ENCODE measurements at regions not wholly inside any gene's neighbourhood (a gene's known extent, or its start where the extent isn't known, plus 50 kb on each side); places are given as distances from the start of the nearest gene placed in this dataset.

GRCh38 chr1:192238421-192238820, 78.4 kb upstream of the RGS21 start:
- H3K4me1 ChIP-seq (ENCODE audit: control insufficient read depth in 1 of 2, insufficient read depth in 2 of 2, low read length in 2 of 2): no peaks in the 10 kb centered on the region
- no peak overlapping the region for H3K14ac ChIP-seq (ENCODE audit: low read length)
- no peak overlapping the region for H3K27ac ChIP-seq (ENCODE audit: low read depth, low read length)
- no peak overlapping the region for H4K12ac ChIP-seq (ENCODE audit: low read depth, low read length)
- no peak overlapping the region for H4K91ac ChIP-seq (ENCODE audit: low read depth, low read length)
- no peaks in the 10 kb centered on the region for H3K79me1 ChIP-seq (ENCODE audit: low read length)
- H3K23ac ChIP-seq (ENCODE audit: low read length): peak overlapping the region; percentile 27
- no peaks in the 10 kb centered on the region for H3K9me3 ChIP-seq (ENCODE audit: insufficient read depth, low read depth, low read length)
- DNase-seq: no peak
- H3K4ac ChIP-seq (ENCODE audit: low read depth, low read length): no peak overlapping the region
- H3K27me3 ChIP-seq (ENCODE audit: insufficient read depth, low read length): no peaks in the 10 kb centered on the region
- no peak overlapping the region for H3K18ac ChIP-seq (ENCODE audit: low read length)
- H3K9ac ChIP-seq (ENCODE audit: low read length): no peak overlapping the region
- H3K79me2 ChIP-seq (ENCODE audit: control insufficient read depth, insufficient read depth, low read length, poor library complexity): no peaks in the 10 kb centered on the region
- no peaks in the 10 kb centered on the region for H3K36me3 ChIP-seq (ENCODE audit: control insufficient read depth in 1 of 2, insufficient read depth in 2 of 2, low read length in 2 of 2)
- H3K4me3 ChIP-seq (ENCODE audit: low read depth, low read length): no peak overlapping the region
- no peak overlapping the region for H4K8ac ChIP-seq (ENCODE audit: low read depth, low read length)
- no peak overlapping the region for H2AK5ac ChIP-seq (ENCODE audit: low read length)
- no CpG with 5 or more reads among the region's 2 CpGs for WGBS (ENCODE audit: extremely low coverage, insufficient coverage, insufficient read length)
- H2BK5ac ChIP-seq (ENCODE audit: low read depth, low read length, poor library complexity): no peak overlapping the region
- H2BK12ac ChIP-seq (ENCODE audit: low read length): no peak overlapping the region
- no peak overlapping the region for H2AFZ ChIP-seq (ENCODE audit: insufficient read depth, low read length, poor library complexity)
- H3K4me2 ChIP-seq (ENCODE audit: low read length): no peak overlapping the region
- no peak overlapping the region for H2BK120ac ChIP-seq (ENCODE audit: insufficient read depth, low read length, poor library complexity)

DNA sequence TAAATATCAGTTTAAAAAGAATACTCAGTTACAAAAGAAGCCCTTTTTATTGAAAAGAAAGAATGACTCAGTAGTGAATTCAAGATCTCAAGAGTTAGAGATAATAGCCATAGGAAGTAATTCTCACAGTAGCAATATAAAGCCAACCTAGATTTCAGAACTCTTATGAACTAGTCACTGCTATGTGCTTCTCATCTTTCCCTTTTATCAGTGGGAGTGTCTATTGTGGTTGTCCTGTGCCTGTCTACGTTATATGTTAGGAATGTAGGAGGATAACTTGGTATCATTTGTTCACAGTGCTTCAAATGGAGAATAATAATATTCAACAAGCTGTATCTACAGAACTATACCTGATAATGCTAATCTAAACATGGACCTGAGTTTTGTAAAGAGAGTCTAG, 73.1 kb upstream of the RGS21 start:
- Histone ChIP-seq H3K79me2 (ENCODE audit: control insufficient read depth, insufficient read depth, low read length, poor library complexity) (no peaks in the 10 kb centered on the region), H3K27me3 (ENCODE audit: insufficient read depth, low read length) (no peaks in the 10 kb centered on the region), H3K27ac (ENCODE audit: low read depth, low read length) (no peak overlapping the region), H3K4ac (ENCODE audit: low read depth, low read length) (no peak overlapping the region), H3K23ac (ENCODE audit: low read length) (no peak overlapping the region), H3K18ac (ENCODE audit: low read length) (no peak overlapping the region), H3K36me3 (ENCODE audit: control insufficient read depth in 1 of 2, insufficient read depth in 2 of 2, low read length in 2 of 2) (no peaks in the 10 kb centered on the region), H3K9me3 (ENCODE audit: insufficient read depth, low read depth, low read length) (no peaks in the 10 kb centered on the region), H3K4me1 (ENCODE audit: control insufficient read depth in 1 of 2, insufficient read depth in 2 of 2, low read length in 2 of 2) (no peaks in the 10 kb centered on the region), H4K91ac (ENCODE audit: low read depth, low read length) (no peak overlapping the region), H3K79me1 (ENCODE audit: low read length) (no peaks in the 10 kb centered on the region), H3K9ac (ENCODE audit: low read length) (no peak overlapping the region), H3K14ac (ENCODE audit: low read length) (no peak overlapping the region), H2BK120ac (ENCODE audit: insufficient read depth, low read length, poor library complexity) (no peak overlapping the region), H4K12ac (ENCODE audit: low read depth, low read length) (no peak overlapping the region), H2AFZ (ENCODE audit: insufficient read depth, low read length, poor library complexity) (no peak overlapping the region), H4K8ac (ENCODE audit: low read depth, low read length) (no peak overlapping the region), H2BK12ac (ENCODE audit: low read length) (no peak overlapping the region), H3K4me3 (ENCODE audit: low read depth, low read length) (no peak overlapping the region), H3K4me2 (ENCODE audit: low read length) (no peak overlapping the region), H2BK5ac (ENCODE audit: low read depth, low read length, poor library complexity) (no peak overlapping the region), H2AK5ac (ENCODE audit: low read length) (no peak overlapping the region)
- WGBS (ENCODE audit: extremely low coverage, insufficient coverage, insufficient read length): no CpG with 5 or more reads among the region's 1 CpG
- no peak for DNase-seq

DNA sequence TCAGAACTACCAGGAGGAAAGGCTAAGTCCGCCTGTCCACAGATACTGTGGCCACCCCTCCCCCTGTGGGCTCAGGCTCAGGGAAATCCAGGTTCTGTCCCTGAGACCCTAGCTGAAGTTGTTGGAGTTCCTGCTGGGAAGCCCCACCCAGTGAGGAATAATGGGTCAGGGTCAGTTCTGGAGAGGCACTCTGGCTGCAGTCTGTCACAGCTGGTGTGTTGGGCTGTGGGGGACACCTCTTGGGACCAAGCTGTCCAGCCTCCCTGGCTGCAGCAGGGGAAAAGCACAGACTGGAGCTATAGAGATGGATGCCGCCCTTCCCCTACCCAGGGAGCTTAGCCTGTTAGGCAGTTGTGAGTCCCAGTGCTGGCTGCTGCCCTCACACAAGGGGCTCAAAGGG, 65.1 kb upstream of the RGS21 start:
- Histone ChIP-seq H4K12ac (ENCODE audit: low read depth, low read length) (no peak overlapping the region), H3K4ac (ENCODE audit: low read depth, low read length) (no peak overlapping the region), H4K91ac (ENCODE audit: low read depth, low read length) (no peak overlapping the region), H3K27ac (ENCODE audit: low read depth, low read length) (no peak overlapping the region), H3K79me2 (ENCODE audit: control insufficient read depth, insufficient read depth, low read length, poor library complexity) (no peaks in the 10 kb centered on the region), H4K8ac (ENCODE audit: low read depth, low read length) (no peak overlapping the region), H2BK5ac (ENCODE audit: low read depth, low read length, poor library complexity) (no peak overlapping the region), H2AFZ (ENCODE audit: insufficient read depth, low read length, poor library complexity) (no peak overlapping the region), H3K9ac (ENCODE audit: low read length) (no peak overlapping the region), H3K4me3 (ENCODE audit: low read depth, low read length) (no peak overlapping the region), H3K4me2 (ENCODE audit: low read length) (no peak overlapping the region), H3K23ac (ENCODE audit: low read length) (no peak overlapping the region), H3K14ac (ENCODE audit: low read length) (no peak overlapping the region), H2BK120ac (ENCODE audit: insufficient read depth, low read length, poor library complexity) (no peak overlapping the region), H3K79me1 (ENCODE audit: low read length) (no peaks in the 10 kb centered on the region), H3K4me1 (ENCODE audit: control insufficient read depth in 1 of 2, insufficient read depth in 2 of 2, low read length in 2 of 2) (no peaks in the 10 kb centered on the region), H2BK12ac (ENCODE audit: low read length) (no peak overlapping the region), H3K9me3 (ENCODE audit: insufficient read depth, low read depth, low read length) (peaks cover 2% of the 10 kb centered on the region), H3K27me3 (ENCODE audit: insufficient read depth, low read length) (no peaks in the 10 kb centered on the region), H3K18ac (ENCODE audit: low read length) (no peak overlapping the region), H2AK5ac (ENCODE audit: low read length) (no peak overlapping the region), H3K36me3 (ENCODE audit: control insufficient read depth in 1 of 2, insufficient read depth in 2 of 2, low read length in 2 of 2) (no peaks in the 10 kb centered on the region)
- no CpG with 5 or more reads among the region's 2 CpGs for WGBS (ENCODE audit: extremely low coverage, insufficient coverage, insufficient read length)
- no peak for DNase-seq

DNA sequence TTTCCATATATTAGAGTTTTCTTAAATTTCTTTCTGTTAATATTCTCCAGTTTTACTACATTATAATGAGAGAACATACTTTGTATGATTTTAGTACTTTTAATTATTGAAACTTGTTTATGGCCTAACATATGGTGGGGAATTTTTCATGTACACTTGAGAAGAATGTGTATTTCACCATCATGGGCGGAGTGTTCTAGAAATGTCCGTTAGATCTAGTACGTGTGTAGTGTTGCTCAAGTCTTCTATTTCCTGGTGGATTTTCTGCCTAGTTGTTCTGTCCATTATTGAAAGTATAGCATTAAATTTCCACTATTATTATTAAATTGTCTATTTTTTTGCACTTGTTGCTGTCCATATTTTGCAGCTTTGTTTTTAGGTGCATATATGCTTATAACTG, 64.0 kb upstream of the RGS21 start:
- Histone ChIP-seq H3K23ac (ENCODE audit: low read length) (no peak overlapping the region), H3K9ac (ENCODE audit: low read length) (no peak overlapping the region), H3K27me3 (ENCODE audit: insufficient read depth, low read length) (no peaks in the 10 kb centered on the region), H2AFZ (ENCODE audit: insufficient read depth, low read length, poor library complexity) (no peak overlapping the region), H2AK5ac (ENCODE audit: low read length) (no peak overlapping the region), H4K12ac (ENCODE audit: low read depth, low read length) (no peak overlapping the region), H3K18ac (ENCODE audit: low read length) (no peak overlapping the region), H3K14ac (ENCODE audit: low read length) (no peak overlapping the region), H3K36me3 (ENCODE audit: control insufficient read depth in 1 of 2, insufficient read depth in 2 of 2, low read length in 2 of 2) (no peaks in the 10 kb centered on the region), H2BK5ac (ENCODE audit: low read depth, low read length, poor library complexity) (no peak overlapping the region), H3K4ac (ENCODE audit: low read depth, low read length) (no peak overlapping the region), H3K27ac (ENCODE audit: low read depth, low read length) (no peak overlapping the region), H4K8ac (ENCODE audit: low read depth, low read length) (no peak overlapping the region), H4K91ac (ENCODE audit: low read depth, low read length) (no peak overlapping the region), H3K4me1 (ENCODE audit: control insufficient read depth in 1 of 2, insufficient read depth in 2 of 2, low read length in 2 of 2) (no peaks in the 10 kb centered on the region), H3K9me3 (ENCODE audit: insufficient read depth, low read depth, low read length) (peaks cover 2% of the 10 kb centered on the region), H2BK120ac (ENCODE audit: insufficient read depth, low read length, poor library complexity) (no peak overlapping the region), H3K4me2 (ENCODE audit: low read length) (no peak overlapping the region), H2BK12ac (ENCODE audit: low read length) (no peak overlapping the region), H3K79me1 (ENCODE audit: low read length) (no peaks in the 10 kb centered on the region), H3K79me2 (ENCODE audit: control insufficient read depth, insufficient read depth, low read length, poor library complexity) (no peaks in the 10 kb centered on the region), H3K4me3 (ENCODE audit: low read depth, low read length) (no peak overlapping the region)
- WGBS (ENCODE audit: extremely low coverage, insufficient coverage, insufficient read length): no CpG with 5 or more reads among the region's 3 CpGs
- no peak for DNase-seq

Measured in trophoblast cell (in vitro differentiated cells and primary cell).